ENCODE measurements at regions not wholly inside any gene's neighbourhood (a gene's known extent, or its start where the extent isn't known, plus 50 kb on each side); places are given as distances from the start of the nearest gene placed in this dataset.

DNA sequence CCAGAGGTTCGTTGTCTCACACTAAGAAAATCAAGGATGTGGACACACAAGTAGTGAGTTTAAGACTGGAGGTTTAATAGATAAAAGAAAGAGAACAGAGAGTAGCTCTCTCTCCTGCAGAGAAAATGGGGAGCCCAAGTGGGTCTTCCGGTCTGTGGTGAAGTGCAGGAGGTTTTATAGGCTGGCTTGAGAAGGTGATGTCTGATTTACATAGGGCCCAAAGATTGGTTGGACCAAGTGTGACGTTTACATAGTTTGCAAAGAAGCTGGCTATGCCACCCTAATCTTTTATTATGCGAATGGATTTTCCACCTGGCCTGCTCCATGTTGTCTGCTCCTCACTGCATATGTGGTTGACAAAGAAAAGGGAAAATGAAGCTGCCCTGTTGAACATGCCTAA, 430.4 kb upstream of the TRIB2 start:
- no peak overlapping the region for H3K27ac ChIP-seq (replicated peaks)
- no peaks in the 10 kb centered on the region for H3K9me3 ChIP-seq (replicated peaks)
- no peak overlapping the region for H3K4me3 ChIP-seq
- H3K4me1 ChIP-seq, result peaks cover 11% of the 10 kb centered on the region
- TF ChIP-seq, protein P1, sequence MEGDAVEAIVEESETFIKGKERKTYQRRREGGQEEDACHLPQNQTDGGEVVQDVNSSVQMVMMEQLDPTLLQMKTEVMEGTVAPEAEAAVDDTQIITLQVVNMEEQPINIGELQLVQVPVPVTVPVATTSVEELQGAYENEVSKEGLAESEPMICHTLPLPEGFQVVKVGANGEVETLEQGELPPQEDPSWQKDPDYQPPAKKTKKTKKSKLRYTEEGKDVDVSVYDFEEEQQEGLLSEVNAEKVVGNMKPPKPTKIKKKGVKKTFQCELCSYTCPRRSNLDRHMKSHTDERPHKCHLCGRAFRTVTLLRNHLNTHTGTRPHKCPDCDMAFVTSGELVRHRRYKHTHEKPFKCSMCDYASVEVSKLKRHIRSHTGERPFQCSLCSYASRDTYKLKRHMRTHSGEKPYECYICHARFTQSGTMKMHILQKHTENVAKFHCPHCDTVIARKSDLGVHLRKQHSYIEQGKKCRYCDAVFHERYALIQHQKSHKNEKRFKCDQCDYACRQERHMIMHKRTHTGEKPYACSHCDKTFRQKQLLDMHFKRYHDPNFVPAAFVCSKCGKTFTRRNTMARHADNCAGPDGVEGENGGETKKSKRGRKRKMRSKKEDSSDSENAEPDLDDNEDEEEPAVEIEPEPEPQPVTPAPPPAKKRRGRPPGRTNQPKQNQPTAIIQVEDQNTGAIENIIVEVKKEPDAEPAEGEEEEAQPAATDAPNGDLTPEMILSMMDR (IDR thresholded peaks at IDR 0.05; ENCODE audit: borderline replicate concordance), result no peak
- H3K36me3 ChIP-seq, result no peaks in the 10 kb centered on the region
- no peaks in the 10 kb centered on the region for H3K27me3 ChIP-seq (ENCODE audit: low read depth)
- intact Hi-C loops (cut with micrococcal nuclease), result no loop called here
- no peak for DNase-seq

DNA sequence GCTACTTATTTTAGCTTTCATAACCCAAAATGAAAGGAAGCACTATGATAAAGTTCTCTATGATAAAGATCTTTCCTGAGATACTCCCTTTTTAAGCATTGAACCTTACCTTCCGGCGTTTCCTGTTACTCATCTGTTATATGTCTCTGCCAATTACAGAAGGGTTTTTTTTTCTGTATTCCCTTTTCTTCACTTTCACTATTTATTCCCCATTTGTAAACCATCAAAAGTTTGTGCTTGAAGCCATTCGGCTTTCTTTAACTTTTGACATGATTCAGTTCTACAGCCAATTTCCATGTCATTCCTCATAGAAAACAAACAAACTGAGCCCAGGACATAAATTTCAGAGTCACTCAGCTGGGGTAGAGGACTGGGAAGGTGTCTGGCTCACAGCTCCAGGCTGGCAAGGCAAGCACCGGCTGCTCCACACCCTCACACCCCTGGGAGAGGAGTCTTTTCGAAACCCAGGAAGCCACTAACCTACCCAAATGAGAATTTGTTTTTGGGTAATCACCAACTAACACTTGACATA, 429.4 kb upstream of the TRIB2 start:
- intact Hi-C loops (cut with micrococcal nuclease), result no loop called here
- no peak overlapping the region for H3K4me3 ChIP-seq

DNA sequence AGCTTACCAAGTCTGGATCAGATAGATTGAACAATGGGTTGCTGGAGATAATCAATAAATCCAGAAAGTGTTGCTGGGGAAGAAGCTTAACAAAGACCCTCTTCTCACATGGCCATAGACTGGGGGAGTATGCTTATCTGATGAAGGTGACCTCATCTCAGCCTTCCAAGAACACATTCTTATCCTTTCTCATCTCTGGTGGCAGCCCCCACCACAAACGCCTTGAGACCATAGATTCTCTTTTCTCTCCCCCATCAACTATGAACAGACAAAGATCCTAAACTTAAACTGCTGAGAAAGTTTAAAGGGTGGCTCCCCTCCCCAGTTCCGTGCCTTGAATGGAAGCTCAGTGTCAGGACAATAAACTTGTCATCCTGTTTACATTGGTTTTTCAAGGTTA, 428.7 kb upstream of the TRIB2 start:
- TF ChIP-seq, protein P1 (IDR thresholded peaks at IDR 0.05; ENCODE audit: borderline replicate concordance), result no peak
- intact Hi-C loops (cut with micrococcal nuclease), result no loop called here
- H3K27me3 ChIP-seq (ENCODE audit: low read depth), result no peaks in the 10 kb centered on the region
- H3K4me3 ChIP-seq, result no peak overlapping the region
- peak overlapping the region; percentile 15 for H3K27ac ChIP-seq (replicated peaks)
- DNase-seq, result no peak
- H3K9me3 ChIP-seq (replicated peaks), result no peaks in the 10 kb centered on the region
- H3K36me3 ChIP-seq, result no peaks in the 10 kb centered on the region
- peaks cover 11% of the 10 kb centered on the region for H3K4me1 ChIP-seq

More for the DNA sequence above, 429.4 kb upstream of the TRIB2 start:
- no peaks in the 10 kb centered on the region for H3K27me3 ChIP-seq (ENCODE audit: low read depth)
- DNase-seq, result peak; percentile 20
- peak overlapping the region; percentile 15 for H3K27ac ChIP-seq (replicated peaks)
- no peaks in the 10 kb centered on the region for H3K36me3 ChIP-seq
- peaks cover 11% of the 10 kb centered on the region for H3K4me1 ChIP-seq
- TF ChIP-seq, protein P1 (IDR thresholded peaks at IDR 0.05; ENCODE audit: borderline replicate concordance), result no peak
- no peaks in the 10 kb centered on the region for H3K9me3 ChIP-seq (replicated peaks)

DNA sequence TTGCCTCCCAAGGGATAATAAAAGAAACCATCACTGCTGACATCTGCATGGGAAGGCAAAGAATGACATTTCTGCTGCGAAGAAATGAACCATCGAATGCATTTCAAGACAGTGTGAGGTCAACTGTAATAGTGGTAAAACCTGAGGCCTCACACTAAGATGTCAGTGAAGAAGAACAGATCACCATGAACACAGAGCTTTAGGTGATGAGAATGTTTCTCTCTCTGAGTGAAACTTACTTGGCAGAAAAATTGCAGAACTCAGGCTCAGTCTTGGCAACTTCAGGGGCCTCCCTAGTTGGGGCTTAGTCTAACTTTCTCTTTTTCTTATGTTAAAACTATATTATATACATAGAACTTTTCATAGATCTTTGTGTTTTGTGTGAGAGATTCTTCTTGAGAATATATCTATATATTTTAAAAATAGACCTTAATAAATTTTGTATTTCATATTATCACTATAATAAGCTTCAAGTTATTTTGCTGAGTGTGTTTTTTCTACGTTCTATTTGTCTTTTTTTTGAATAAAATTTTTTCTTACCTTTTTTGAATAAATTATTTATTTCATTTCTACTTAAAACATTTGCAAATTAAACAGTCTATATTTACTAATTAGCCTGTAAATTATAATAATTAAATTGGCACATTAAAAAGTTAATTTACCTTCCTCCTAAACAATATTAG, 427.5 kb upstream of the TRIB2 start:
- intact Hi-C loops (cut with micrococcal nuclease), result no loop called here
- peaks cover 11% of the 10 kb centered on the region for H3K4me1 ChIP-seq
- TF ChIP-seq, protein P1 (IDR thresholded peaks at IDR 0.05; ENCODE audit: borderline replicate concordance), result no peak

DNA sequence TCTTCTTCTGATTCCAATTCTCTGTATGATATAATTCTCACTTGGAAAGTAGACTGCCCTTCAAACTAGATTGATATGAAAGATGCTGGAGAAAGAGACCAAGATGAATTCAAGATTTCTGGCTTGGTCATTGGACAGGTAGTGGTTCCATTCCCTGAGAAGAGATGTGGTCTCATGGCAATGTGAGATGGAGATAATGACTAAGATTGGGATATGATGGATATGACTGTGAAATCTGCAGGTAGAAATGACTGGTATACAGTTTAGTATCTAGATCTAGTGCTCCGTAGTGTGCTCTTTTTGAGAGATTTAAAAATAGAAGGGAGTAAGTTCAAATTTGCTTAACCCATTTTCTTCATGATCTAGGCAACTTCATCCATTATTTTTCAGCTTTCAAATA, 425.4 kb upstream of the TRIB2 start:
- Histone ChIP-seq H3K9me3 (replicated peaks) (no peaks in the 10 kb centered on the region), H3K4me1 (peaks cover 9% of the 10 kb centered on the region), H3K27ac (replicated peaks) (no peak overlapping the region), H3K27me3 (ENCODE audit: low read depth) (no peaks in the 10 kb centered on the region), H3K4me3 (no peak overlapping the region), H3K36me3 (no peaks in the 10 kb centered on the region)
- no peak for DNase-seq
- intact Hi-C loops (cut with micrococcal nuclease), result no loop called here
- TF ChIP-seq, protein P1 (IDR thresholded peaks at IDR 0.05; ENCODE audit: borderline replicate concordance), result no peak

More for the DNA sequence above, 427.5 kb upstream of the TRIB2 start:
- DNase-seq, result no peak
- no peak overlapping the region for H3K4me3 ChIP-seq
- H3K36me3 ChIP-seq, result no peaks in the 10 kb centered on the region
- H3K9me3 ChIP-seq (replicated peaks), result no peaks in the 10 kb centered on the region
- H3K27me3 ChIP-seq (ENCODE audit: low read depth), result no peaks in the 10 kb centered on the region
- no peak overlapping the region for H3K27ac ChIP-seq (replicated peaks)

Measured in left ventricle myocardium inferior (tissue), 1 donor.